K562 (cell line): ENCODE measurements at regions not wholly inside any gene's neighbourhood (a gene's known extent, or its start where the extent isn't known, plus 50 kb on each side); places are given as distances from the start of the nearest gene placed in this dataset.

Experiments
- ATAC-seq: fragments of 200-7000 bp; cut with Tn5 transposase; 3 replicates; pipeline ENCODE4 v1.9.1; 2020; ENCODE audit warnings: moderate library complexity
- BruUV-seq: library from RNA; stranded (reverse); fragments of 400-500 nt; replicated peaks from 2 replicates; lab custom pipeline; 2021; lab: Mats Ljungman, UMichigan
- CTCF ChIA-PET: fragments of 300-600 bp; formaldehyde crosslinking; extraction: SDS; loops from one replicate; lab custom pipeline; 2021; ENCODE audit warnings: low intra/inter-chr PET ratio; lab: Yijun Ruan, JAX
- POLR2A ChIA-PET: fragments of 300-600, 350-650 bp; sonication (Branson Sonifier 250); formaldehyde crosslinking; extraction: SDS; loops from one replicate; lab custom pipeline; 2021; ENCODE audit warnings: antibody characterized with exemption, inconsistent platforms; lab: Yijun Ruan, JAX
- DNase-seq, 4 experiments: peaks; one replicate each; pipeline versions ENCODE4 v3.0.0 to v3.0.0-alpha.2; 2011 to 2018; ENCODE audit warnings: low spot score in 3 of 4, mixed read lengths in 3 of 4; ENCODE audit errors: extremely low read depth in 1 of 4
- FAIRE-seq: peaks from 2 replicates; lab custom pipeline; 2011; peaks lifted over from hg19 to GRCh38; lab: Jason Lieb, UNC
- H2AFZ ChIP-seq: 2 replicates; pipeline ENCODE4 v1.6.0; 2011; ENCODE audit warnings: low read depth, low read length, control low read depth, inconsistent platforms
- H3K27ac ChIP-seq: fragments of 200-600 bp; 3 replicates; pipeline ENCODE4 v1.8.0; 2011; ENCODE audit warnings: low read depth, mild to moderate bottlenecking, control low read depth, inconsistent platforms, low read length, moderate library complexity, mixed read lengths; ENCODE audit errors: extremely low read depth
- H3K27me3 ChIP-seq, 2 experiments: fragments of 300-600 bp in 1 of 2; 2 replicates in 1 of 2; 3 replicates in 1 of 2; pipeline versions ENCODE4 v1.6.0 to v1.8.0; 2011; ENCODE audit warnings: inconsistent platforms in 2 of 2, low read length in 2 of 2, mild to moderate bottlenecking in 1 of 2, mixed read lengths in 1 of 2, moderate library complexity in 1 of 2; ENCODE audit not compliant: control insufficient read depth in 2 of 2, insufficient read depth in 2 of 2
- H3K36me3 ChIP-seq: fragments of 300-600 bp; 3 replicates; pipeline ENCODE4 v1.8.0; 2011; ENCODE audit warnings: mild to moderate bottlenecking, low read length, inconsistent platforms; ENCODE audit not compliant: control insufficient read depth, insufficient read depth
- H3K4me1 ChIP-seq, 2 experiments: fragments of 200-600 bp in 1 of 2; replicated peaks in 1 of 2; 2 replicates in 1 of 2; 3 replicates in 1 of 2; pipeline versions ENCODE4 v1.5.1 to v1.8.0; 2011; ENCODE audit warnings: inconsistent platforms in 2 of 2, low read length in 2 of 2, mild to moderate bottlenecking in 1 of 2, mixed read lengths in 1 of 2, moderate library complexity in 1 of 2; ENCODE audit not compliant: control insufficient read depth in 2 of 2, insufficient read depth in 2 of 2
- H3K4me2 ChIP-seq: 2 replicates; pipeline ENCODE4 v1.6.1; 2011; ENCODE audit warnings: low read length, control low read depth, inconsistent platforms, mixed read lengths; ENCODE audit not compliant: insufficient read depth
- H3K4me3 ChIP-seq: fragments of 200-600 bp; sonication (generic), shearing (Covaris generic); 2 replicates; pipeline ENCODE4 v1.5.1; 2016; ENCODE audit warnings: control low read depth, inconsistent platforms
- H3K79me2 ChIP-seq: fragments of 200-600 bp; 3 replicates; pipeline ENCODE4 v1.8.0; 2011; ENCODE audit warnings: low read length, inconsistent platforms; ENCODE audit not compliant: control insufficient read depth, insufficient read depth
- H3K9ac ChIP-seq, 2 experiments: 2 replicates each; pipeline versions ENCODE4 v1.6.0 to v1.6.1; 2011; ENCODE audit warnings: low read depth in 2 of 2, low read length in 2 of 2, control low read depth in 1 of 2, inconsistent platforms in 1 of 2, mild to moderate bottlenecking in 1 of 2, mixed read lengths in 1 of 2; ENCODE audit not compliant: insufficient read depth in 1 of 2
- H3K9me1 ChIP-seq: one replicate; pipeline ENCODE4 v1.6.0; 2011; ENCODE audit warnings: inconsistent platforms, mild to moderate bottlenecking, low read length, moderate library complexity; ENCODE audit not compliant: control insufficient read depth, insufficient read depth
- H3K9me3 ChIP-seq: replicated peaks from 2 replicates; pipeline ENCODE4 v1.5.1; 2011; ENCODE audit warnings: low read depth, low read length, inconsistent platforms; ENCODE audit not compliant: control insufficient read depth, insufficient read depth
- H4K20me1 ChIP-seq: replicated peaks from 2 replicates; pipeline ENCODE4 v1.6.1; 2011; ENCODE audit warnings: low read length, inconsistent platforms, mixed read lengths; ENCODE audit not compliant: control insufficient read depth, insufficient read depth
- CTCF ChIP-seq, 3 experiments: IDR thresholded peaks in 2 of 3; conservative IDR thresholded peaks in 1 of 3; 2 replicates each; pipeline ENCODE4 v1.5.1; 2011 to 2012; ENCODE audit warnings: low read length in 3 of 3, mild to moderate bottlenecking in 3 of 3, control low read depth in 2 of 3, improper control_type of control experiment in 1 of 3, inconsistent platforms in 1 of 3, low read depth in 1 of 3, mixed read lengths in 1 of 3, moderate library complexity in 1 of 3; ENCODE audit not compliant: insufficient read depth in 2 of 3
- FOXP4 ChIP-seq: sonication (generic); formaldehyde crosslinking; IDR thresholded peaks from 2 replicates; pipeline ENCODE4 v1.8.0; 2022; ENCODE audit warnings: mild to moderate bottlenecking, missing genetic modification reagents, borderline replicate concordance
- OTX1 ChIP-seq: fragments of 450-650 bp; formaldehyde crosslinking; IDR thresholded peaks from 2 replicates; pipeline ENCODE4 v1.4.0; 2022; ENCODE audit warnings: mild to moderate bottlenecking
- ZNF318 ChIP-seq, 2 experiments: fragments of 450-650 bp; IDR thresholded peaks; 2 replicates each; pipeline ENCODE4 v1.6.1; 2016; ENCODE audit warnings: mild to moderate bottlenecking in 2 of 2, borderline replicate concordance in 1 of 2, low read depth in 1 of 2, moderate library complexity in 1 of 2
- WGBS: fragments of 100-300 bp; shearing (Covaris generic); methylation state at CpG from one replicate; pipeline ENCODE4 v1.1.6; 2016; ENCODE audit warnings: low coverage, mixed read lengths; ENCODE audit not compliant: insufficient coverage; ENCODE audit errors: missing lambda C conversion rate; 5-methylcytosine and 5-hydroxymethylcytosine counted together
- in situ Hi-C: fragments of 300-500 bp; cut with MboI; formaldehyde crosslinking; loops from 4 replicates; pipeline ENCODE4 v1.15.0; 2018; ENCODE audit warnings: inconsistent platforms, mixed read lengths
- intact Hi-C: fragments of 100-400 bp; cut with micrococcal nuclease; formaldehyde crosslinking; loops from 2 replicates; pipeline ENCODE4 v1.14.2; 2022

GRCh38 chr5:86807046-86808031 lies 189.6 kb downstream of the COX7C start:
- in situ Hi-C loops, result no loop called here
- Histone ChIP-seq H3K9me3 (no peaks in the 10 kb centered on the region), H3K9ac (no peak overlapping the region), H3K27ac (no peak overlapping the region), H2AFZ (no peak overlapping the region), H3K4me2 (no peak overlapping the region), H3K36me3 (no peaks in the 10 kb centered on the region), H3K27me3 (no peaks in the 10 kb centered on the region), H3K4me3 (no peak overlapping the region), H3K79me2 (no peaks in the 10 kb centered on the region), H4K20me1 (no peaks in the 10 kb centered on the region), H3K9me1 (no peaks in the 10 kb centered on the region), H3K4me1 (no peaks in the 10 kb centered on the region)
- ATAC-seq (no peak), FAIRE-seq (no peak), DNase-seq (no peak)
- TF ChIP-seq FOXP4 (CRISPR knock-in tag) (no peak), OTX1 (CRISPR knock-in tag) (no peak), ZNF318 (IDR thresholded peaks at IDR 0.05; ENCODE audit: borderline replicate concordance in 1 of 2, low read depth in 1 of 2) (no peak), CTCF (IDR thresholded peaks at IDR 0.05 in 2 of 3, conservative IDR thresholded peaks at IDR 0.05 in 1 of 3; ENCODE audit: insufficient read depth in 2 of 3, low read depth in 1 of 3, low read length in 3 of 3) (0 out of 6 replicates have a peak, but pooled peaks of 1 of the 3 experiments have one; percentile 3)
- CTCF ChIA-PET, result no interaction called here
- intact Hi-C loops, result no loop called here
- no TSS peak for BruUV-seq
- 14% methylated on average over 3 of the region's 3 CpGs for WGBS
- POLR2A ChIA-PET, result no interaction called here
